Stomach smooth muscle (tissue), 2 donors: ENCODE measurements at regions not wholly inside any gene's neighbourhood (a gene's known extent, or its start where the extent isn't known, plus 50 kb on each side); places are given as distances from the start of the nearest gene placed in this dataset.

Experiments
- H3K27ac ChIP-seq: one replicate; pipeline ENCODE4 v1.7.0; 2013; ENCODE audit warnings: mild to moderate bottlenecking, low read length, inconsistent platforms
- H3K27me3 ChIP-seq, 2 donors: one replicate each; pipeline ENCODE4 v1.7.0; 2013; ENCODE audit warnings: low read length in 2 of 2; ENCODE audit not compliant: insufficient read depth in 2 of 2, control insufficient read depth in 1 of 2
- H3K36me3 ChIP-seq, 2 donors: one replicate each; pipeline ENCODE4 v1.7.0; 2013; ENCODE audit warnings: low read length in 2 of 2; ENCODE audit not compliant: control insufficient read depth in 2 of 2, insufficient read depth in 2 of 2
- H3K4me1 ChIP-seq: one replicate; pipeline ENCODE4 v1.7.0; 2013; ENCODE audit warnings: low read length; ENCODE audit not compliant: control insufficient read depth, insufficient read depth
- H3K4me3 ChIP-seq, 2 donors: one replicate each; pipeline ENCODE4 v1.7.0; 2013; ENCODE audit warnings: low read length in 2 of 2
- H3K9ac ChIP-seq, 2 donors: one replicate each; pipeline ENCODE4 v1.7.0; 2013; ENCODE audit warnings: low read length in 2 of 2, mild to moderate bottlenecking in 1 of 2
- H3K9me3 ChIP-seq, 2 donors: one replicate each; pipeline ENCODE4 v1.7.0; 2013; ENCODE audit warnings: low read length in 2 of 2; ENCODE audit not compliant: control insufficient read depth in 2 of 2
- donor health status: healthy.
- donor health status: Pancreatic carcinoma.

DNA sequence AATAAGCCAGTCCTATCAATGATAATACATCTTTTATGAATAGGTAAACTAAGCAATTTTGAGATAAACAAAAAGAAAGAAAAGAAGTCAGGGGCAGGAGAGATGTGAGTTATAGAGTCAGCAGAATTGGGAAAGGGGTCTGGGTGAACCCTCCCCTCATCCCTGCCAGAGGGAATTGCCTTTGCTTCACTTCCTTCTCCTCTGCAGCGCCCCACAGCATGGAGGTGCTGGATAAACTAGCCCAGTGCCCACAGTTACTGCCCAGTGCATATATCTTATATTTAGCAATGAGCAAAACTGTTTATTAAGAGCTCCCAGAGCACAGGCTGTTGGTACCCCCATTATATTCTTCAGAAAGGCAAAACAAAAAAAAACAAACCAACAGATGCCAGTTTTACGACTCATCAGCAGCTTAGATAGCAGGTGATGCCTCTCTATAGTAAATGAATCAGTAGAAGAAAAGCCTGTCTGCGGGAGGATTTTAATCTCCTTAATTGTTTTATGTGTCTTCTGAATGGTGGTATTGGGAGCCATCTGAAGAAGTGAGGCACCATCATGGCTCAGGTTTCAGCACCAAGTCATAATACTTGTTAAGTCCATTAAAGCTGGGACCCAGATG is 419.2 kb downstream of the EPM2A start:
- no peaks in the 10 kb centered on the region for H3K9me3 ChIP-seq
- no peak overlapping the region for H3K27ac ChIP-seq
- no peak overlapping the region for H3K4me3 ChIP-seq
- H3K9ac ChIP-seq, result no peak overlapping the region
- H3K4me1 ChIP-seq, result no peaks in the 10 kb centered on the region
- no peaks in the 10 kb centered on the region for H3K36me3 ChIP-seq
- H3K27me3 ChIP-seq, result no peaks in the 10 kb centered on the region

DNA sequence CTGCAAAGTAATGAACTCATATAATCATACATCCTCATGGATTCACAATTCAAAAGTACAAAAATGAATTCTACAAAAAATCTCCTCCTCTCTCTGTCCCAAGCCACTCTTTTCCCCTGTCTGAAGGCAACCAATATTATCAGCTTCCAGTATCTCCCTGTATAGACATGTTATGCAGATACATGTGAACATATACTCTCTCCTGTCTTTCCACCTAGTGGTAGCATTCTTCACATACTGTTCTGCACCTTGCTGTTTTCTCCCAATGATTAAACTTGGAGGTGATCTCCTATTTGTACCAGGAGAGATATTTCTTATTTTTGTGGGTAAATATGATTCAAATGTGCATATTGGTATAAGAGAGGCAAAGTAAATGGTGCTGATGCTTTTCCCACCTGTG is 416.4 kb downstream of the EPM2A start:
- Histone ChIP-seq H3K36me3 (no peaks in the 10 kb centered on the region), H3K9ac (no peak overlapping the region), H3K27me3 (no peaks in the 10 kb centered on the region), H3K4me1 (no peaks in the 10 kb centered on the region), H3K27ac (no peak overlapping the region), H3K4me3 (no peak overlapping the region), H3K9me3 (no peaks in the 10 kb centered on the region)

DNA sequence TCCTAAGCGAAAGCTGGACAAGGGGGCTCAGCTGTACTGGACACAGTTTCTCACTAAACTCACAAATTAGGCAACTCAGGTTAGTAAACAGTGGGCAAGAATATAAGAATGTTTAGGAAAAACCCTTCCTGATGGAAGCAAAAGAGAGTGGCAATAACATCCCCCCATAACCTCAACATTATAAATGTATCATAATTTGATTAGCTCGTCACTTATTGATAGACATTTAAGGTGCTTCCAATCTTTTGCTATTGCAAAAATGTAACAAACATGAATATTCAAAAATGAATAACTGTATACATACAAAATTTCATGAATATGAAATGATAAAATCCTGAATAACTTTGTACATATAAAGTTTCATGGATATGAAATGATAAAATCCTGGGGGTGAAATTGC is 415.7 kb downstream of the EPM2A start:
- Histone ChIP-seq H3K36me3 (no peaks in the 10 kb centered on the region), H3K9me3 (no peaks in the 10 kb centered on the region), H3K27me3 (no peaks in the 10 kb centered on the region), H3K4me3 (no peak overlapping the region), H3K9ac (no peak overlapping the region), H3K27ac (no peak overlapping the region), H3K4me1 (peaks cover 4% of the 10 kb centered on the region)

DNA sequence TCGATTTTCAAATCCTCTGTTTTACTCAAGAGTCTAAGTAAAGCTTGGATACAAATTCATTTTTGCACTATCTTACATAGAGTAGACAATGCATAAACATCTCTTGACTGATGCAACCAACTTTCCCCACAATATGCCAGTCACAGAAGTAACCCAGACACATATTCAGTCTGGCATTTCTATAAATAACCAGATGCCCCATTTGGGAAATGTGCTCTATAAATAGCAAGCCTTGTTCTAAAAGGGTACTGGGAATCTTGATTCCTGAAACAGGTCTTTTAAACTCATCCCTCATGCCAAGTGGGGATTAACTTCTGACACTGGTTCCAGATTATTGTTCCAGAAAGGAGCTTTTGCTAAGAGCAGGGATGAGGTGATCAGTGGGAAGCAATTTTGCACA is 411.7 kb downstream of the EPM2A start:
- Histone ChIP-seq H3K27me3 (no peaks in the 10 kb centered on the region), H3K9ac (no peak overlapping the region)

DNA sequence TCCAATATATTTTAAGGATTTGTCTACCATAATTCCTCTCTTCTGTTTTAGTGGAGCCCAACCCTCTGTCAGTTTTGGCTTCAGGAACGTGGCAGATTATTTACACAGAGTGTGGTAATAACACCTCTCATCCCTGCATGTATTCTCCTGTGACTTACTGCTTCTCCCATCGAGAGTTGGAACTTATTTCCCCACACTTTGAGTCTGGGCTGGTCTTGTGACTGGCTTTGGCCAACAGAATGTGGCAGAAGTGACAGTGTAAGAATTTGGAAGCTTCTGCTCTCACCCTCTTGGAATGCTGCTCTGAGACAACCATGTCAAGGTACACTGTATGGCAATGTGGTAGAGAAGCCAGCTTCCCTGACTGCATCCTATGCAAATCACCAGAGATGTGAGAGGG is 407.7 kb downstream of the EPM2A start:
- Histone ChIP-seq H3K9ac (no peak overlapping the region), H3K27ac (no peak overlapping the region)

More for the DNA sequence above, 411.7 kb downstream of the EPM2A start:
- H3K36me3 ChIP-seq, result no peaks in the 10 kb centered on the region
- H3K4me3 ChIP-seq, result no peak overlapping the region
- no peak overlapping the region for H3K27ac ChIP-seq
- no peaks in the 10 kb centered on the region for H3K9me3 ChIP-seq
- peaks cover 5% of the 10 kb centered on the region for H3K4me1 ChIP-seq

DNA sequence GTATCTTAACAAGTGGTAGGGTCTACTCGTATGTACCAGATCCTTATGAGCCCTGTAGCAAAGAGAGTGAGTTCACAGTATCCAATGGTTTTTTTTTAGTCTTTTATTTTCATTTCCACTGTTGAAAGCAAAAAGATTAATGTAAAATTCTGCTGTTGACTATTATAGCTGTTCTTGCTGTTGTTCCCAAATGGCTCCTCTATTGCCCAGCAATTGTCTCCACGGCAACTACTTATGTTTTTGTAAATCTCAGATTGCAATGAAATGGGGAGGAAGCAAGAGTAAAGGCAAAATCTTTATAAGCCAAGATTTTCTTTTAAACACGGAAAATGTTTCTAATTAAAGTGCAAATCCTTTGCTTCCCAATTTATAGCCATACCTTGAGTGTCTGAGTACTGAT is 406.1 kb downstream of the EPM2A start:
- H3K9me3 ChIP-seq, result no peaks in the 10 kb centered on the region
- H3K4me3 ChIP-seq, result no peak overlapping the region
- no peak overlapping the region for H3K27ac ChIP-seq
- H3K9ac ChIP-seq, result no peak overlapping the region
- H3K36me3 ChIP-seq, result no peaks in the 10 kb centered on the region
- H3K4me1 ChIP-seq, result peaks cover 7% of the 10 kb centered on the region
- no peaks in the 10 kb centered on the region for H3K27me3 ChIP-seq

More for the DNA sequence above, 407.7 kb downstream of the EPM2A start:
- Histone ChIP-seq H3K9me3 (no peaks in the 10 kb centered on the region), H3K27me3 (no peaks in the 10 kb centered on the region), H3K4me1 (peaks cover 8% of the 10 kb centered on the region), H3K36me3 (no peaks in the 10 kb centered on the region), H3K4me3 (no peak overlapping the region)

DNA sequence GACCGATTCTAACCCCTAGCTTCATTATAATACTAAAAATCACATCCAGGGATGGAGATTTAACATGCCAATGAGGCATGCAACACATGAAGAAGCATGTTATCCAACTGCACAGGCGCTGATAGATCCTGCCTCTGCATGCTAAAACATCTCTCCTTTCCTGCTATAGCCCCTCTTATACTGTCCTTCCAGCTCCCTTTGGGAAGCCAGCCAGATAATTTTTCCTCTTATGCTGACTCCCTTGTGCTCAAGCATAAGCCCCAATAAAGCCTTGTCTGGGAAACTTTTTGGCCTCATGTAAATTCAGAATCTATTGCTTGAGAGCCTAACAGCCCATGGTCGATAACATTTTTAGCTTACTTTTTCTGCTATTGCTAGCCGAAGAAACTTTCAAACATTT is 404.3 kb downstream of the EPM2A start:
- H3K4me3 ChIP-seq, result no peak overlapping the region
- H3K4me1 ChIP-seq, result peaks cover 2% of the 10 kb centered on the region
- H3K36me3 ChIP-seq, result no peaks in the 10 kb centered on the region
- no peaks in the 10 kb centered on the region for H3K27me3 ChIP-seq
- no peak overlapping the region for H3K9ac ChIP-seq
- no peaks in the 10 kb centered on the region for H3K9me3 ChIP-seq
- H3K27ac ChIP-seq, result no peak overlapping the region

DNA sequence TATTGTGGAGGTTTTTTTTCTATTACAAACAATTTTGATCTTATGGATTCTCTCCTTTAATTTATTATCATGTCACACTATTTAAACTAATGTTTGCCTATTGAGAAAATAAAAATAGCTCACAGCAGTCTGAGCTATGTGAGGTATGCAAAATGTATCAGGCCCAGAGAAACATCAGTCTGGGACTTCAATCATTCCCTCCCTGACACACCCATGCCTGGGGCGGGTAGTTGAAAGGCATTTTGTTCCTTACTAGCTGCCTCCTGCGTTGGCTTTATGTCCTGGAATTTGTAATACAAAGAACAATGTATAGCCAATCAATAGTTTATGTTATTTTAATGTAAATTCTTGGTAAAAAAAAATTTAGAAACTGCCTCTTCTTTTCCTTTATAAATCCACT is 403.3 kb downstream of the EPM2A start:
- Histone ChIP-seq H3K4me1 (peaks cover 2% of the 10 kb centered on the region), H3K36me3 (no peaks in the 10 kb centered on the region), H3K9ac (no peak overlapping the region), H3K9me3 (no peaks in the 10 kb centered on the region), H3K27me3 (no peaks in the 10 kb centered on the region), H3K4me3 (no peak overlapping the region), H3K27ac (no peak overlapping the region)

DNA sequence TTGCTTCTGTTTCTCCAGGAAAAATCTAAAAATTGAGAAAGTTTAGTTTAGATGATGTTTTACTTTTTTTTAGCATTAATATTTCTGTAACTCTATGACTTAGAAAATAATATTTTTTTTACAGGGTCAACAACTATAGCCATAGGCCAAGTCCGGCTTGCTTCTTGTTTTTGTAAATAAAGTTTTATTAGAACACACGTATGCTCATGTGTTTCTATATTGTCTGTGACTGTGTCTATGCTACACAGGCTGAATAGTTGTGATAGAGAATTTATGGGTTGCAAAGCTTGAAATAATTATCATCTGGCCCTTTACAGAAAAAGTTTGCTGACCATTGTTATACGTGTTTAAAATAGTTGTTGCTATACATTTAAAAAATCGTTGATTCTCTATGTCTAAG is 399.2 kb downstream of the EPM2A start:
- Histone ChIP-seq H3K9ac (no peak overlapping the region), H3K4me1 (no peaks in the 10 kb centered on the region), H3K4me3 (no peak overlapping the region), H3K27me3 (no peaks in the 10 kb centered on the region), H3K27ac (no peak overlapping the region), H3K36me3 (no peaks in the 10 kb centered on the region), H3K9me3 (no peaks in the 10 kb centered on the region)

DNA sequence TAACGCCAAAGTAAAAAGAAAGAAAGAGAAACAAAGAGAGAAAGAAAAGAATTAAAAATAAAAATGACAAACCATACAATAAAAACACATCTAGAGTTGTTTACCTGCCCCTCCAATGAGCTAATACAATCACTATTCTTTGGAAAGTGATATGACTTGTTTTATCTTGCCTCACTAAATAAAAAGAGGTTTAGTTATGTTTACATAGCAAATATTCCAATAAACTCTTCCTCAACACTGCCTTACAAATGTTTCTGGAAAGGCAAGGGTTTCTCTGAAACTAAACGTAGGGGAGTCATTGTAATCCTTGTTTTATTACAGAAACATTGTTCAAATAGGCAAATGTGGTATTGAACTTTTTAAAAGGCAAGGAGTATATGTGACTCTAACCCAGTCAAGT is 396.2 kb downstream of the EPM2A start:
- Histone ChIP-seq H3K4me1 (no peaks in the 10 kb centered on the region), H3K27ac (no peak overlapping the region), H3K36me3 (no peaks in the 10 kb centered on the region), H3K9me3 (no peaks in the 10 kb centered on the region), H3K9ac (no peak overlapping the region), H3K4me3 (no peak overlapping the region), H3K27me3 (no peaks in the 10 kb centered on the region)

DNA sequence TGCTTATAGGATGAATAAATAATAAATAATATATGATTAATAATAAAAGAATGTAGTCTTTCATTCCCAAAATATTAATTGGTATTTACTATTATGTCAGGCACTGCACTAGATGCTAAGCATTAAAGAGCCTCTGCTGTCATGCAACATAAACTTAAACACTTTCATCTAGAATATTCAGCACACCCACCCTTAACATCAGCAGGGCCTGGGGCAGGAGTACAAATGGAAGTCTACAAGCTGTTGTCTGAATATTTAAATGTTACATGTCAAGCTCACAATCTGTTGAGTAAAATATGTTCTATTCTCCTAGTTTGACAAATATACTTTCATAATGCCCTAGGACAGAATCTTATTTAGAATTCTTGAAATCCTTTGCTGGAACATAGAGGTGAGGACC is 395.1 kb downstream of the EPM2A start:
- Histone ChIP-seq H3K9me3 (no peaks in the 10 kb centered on the region), H3K9ac (no peak overlapping the region), H3K4me1 (no peaks in the 10 kb centered on the region), H3K4me3 (no peak overlapping the region), H3K27me3 (no peaks in the 10 kb centered on the region), H3K36me3 (no peaks in the 10 kb centered on the region), H3K27ac (no peak overlapping the region)
